ENCODE measurements at regions not wholly inside any gene's neighbourhood (a gene's known extent, or its start where the extent isn't known, plus 50 kb on each side); places are given as distances from the start of the nearest gene placed in this dataset.

DNA sequence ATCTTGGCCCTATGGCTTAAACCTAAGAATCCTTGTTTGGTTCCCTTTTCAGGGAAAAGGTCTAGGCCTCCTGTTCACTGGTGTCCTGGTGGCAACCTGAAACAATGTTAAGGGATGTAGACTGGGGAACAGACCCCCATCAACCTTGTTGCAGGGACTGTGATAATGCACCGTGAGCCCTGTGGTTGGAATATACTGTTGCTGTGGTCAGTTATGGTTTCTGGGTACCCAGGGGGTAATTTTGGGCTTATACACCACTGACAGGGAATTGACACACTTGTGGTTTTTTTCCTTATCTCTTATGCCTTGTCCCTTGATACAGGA, 64.0 kb upstream of the WDR1 start:
- Histone ChIP-seq H3K9me3 (ENCODE audit: control extremely low read depth in 1 of 5, control insufficient read depth in 4 of 5, insufficient read depth in 2 of 5, low read depth in 1 of 5, low read length in 4 of 5) (no peaks in the 10 kb centered on the region), H3K4me1 (ENCODE audit: control extremely low read depth in 1 of 4, control insufficient read depth in 4 of 4, insufficient read depth in 4 of 4, low read length in 3 of 4) (peaks cover 23 to 59% (median 45%) of the 10 kb centered on the region in 4 experiments), H3K27ac (ENCODE audit: insufficient read depth in 1 of 2, low read depth in 1 of 2, low read length in 2 of 2, poor library complexity in 1 of 2, severe bottlenecking in 2 of 2) (peak overlapping the region; percentile 69 to 80), H3K27me3 (replicated peaks in 2 of 5; ENCODE audit: control insufficient read depth in 4 of 5, insufficient read depth in 5 of 5, low read length in 4 of 5) (no peaks in the 10 kb centered on the region), H3K36me3 (ENCODE audit: control insufficient read depth in 4 of 4, insufficient read depth in 4 of 4, low read length in 3 of 4) (no peaks in the 10 kb centered on the region), H3K4me3 (ENCODE audit: control insufficient read depth in 1 of 7, extremely low read depth in 1 of 7, insufficient read depth in 4 of 7, low read depth in 2 of 7, low read length in 6 of 7) (peak overlapping the region in 3 of 7 experiments; percentile 31 to 46 (median 41))
- ChIA-PET POLR2A (interaction anchor here (0.7 to 1.4 kb wide), 2 partner anchors 12 to 16 kb away, joined by 4 to 7 read pairs; no protein-coding TSS in a partner anchor), CTCF (interaction anchor here (1.3 to 13.3 kb wide), 5 partner anchors 11 to 223 kb away, joined by 4 to 183 read pairs (median 7); no protein-coding TSS in a partner anchor)
- 0% methylated on average over 1 of the region's 1 CpG for WGBS (ENCODE audit: insufficient coverage)
- DNase-seq: no peak

- H3K27ac ChIP-seq (ENCODE audit: insufficient read depth in 1 of 2, low read depth in 1 of 2, low read length in 2 of 2, poor library complexity in 1 of 2, severe bottlenecking in 2 of 2): peak overlapping the region; percentile 69 to 80
- H3K36me3 ChIP-seq (ENCODE audit: control insufficient read depth in 4 of 4, insufficient read depth in 4 of 4, low read length in 3 of 4): no peaks in the 10 kb centered on the region
- 100% methylated on average over 3 of the region's 4 CpGs for WGBS (ENCODE audit: insufficient coverage)
- no peaks in the 10 kb centered on the region for H3K9me3 ChIP-seq (ENCODE audit: control extremely low read depth in 1 of 5, control insufficient read depth in 4 of 5, insufficient read depth in 2 of 5, low read depth in 1 of 5, low read length in 4 of 5)
- DNase-seq: peak in 2 of 3 donors; percentile 63 to 67
- POLR2A ChIA-PET: no interaction called here
- CTCF ChIA-PET: interaction anchor here (1.0 to 1.8 kb wide), 3 partner anchors 12 to 16 kb away, joined by 3 to 4 read pairs (median 4); no protein-coding TSS in a partner anchor
- no peaks in the 10 kb centered on the region for H3K27me3 ChIP-seq (replicated peaks in 2 of 5; ENCODE audit: control insufficient read depth in 4 of 5, insufficient read depth in 5 of 5, low read length in 4 of 5)
- H3K4me3 ChIP-seq (ENCODE audit: control insufficient read depth in 1 of 7, extremely low read depth in 1 of 7, insufficient read depth in 4 of 7, low read depth in 2 of 7, low read length in 6 of 7): peak overlapping the region in 1 of 7 experiments; percentile 31
- H3K4me1 ChIP-seq (ENCODE audit: control extremely low read depth in 1 of 4, control insufficient read depth in 4 of 4, insufficient read depth in 4 of 4, low read length in 3 of 4): peaks cover 23 to 59% (median 45%) of the 10 kb centered on the region in 4 experiments
Observed at GRCh38 chr4:10179957-10180602, 63.5 kb upstream of the WDR1 start.

DNA sequence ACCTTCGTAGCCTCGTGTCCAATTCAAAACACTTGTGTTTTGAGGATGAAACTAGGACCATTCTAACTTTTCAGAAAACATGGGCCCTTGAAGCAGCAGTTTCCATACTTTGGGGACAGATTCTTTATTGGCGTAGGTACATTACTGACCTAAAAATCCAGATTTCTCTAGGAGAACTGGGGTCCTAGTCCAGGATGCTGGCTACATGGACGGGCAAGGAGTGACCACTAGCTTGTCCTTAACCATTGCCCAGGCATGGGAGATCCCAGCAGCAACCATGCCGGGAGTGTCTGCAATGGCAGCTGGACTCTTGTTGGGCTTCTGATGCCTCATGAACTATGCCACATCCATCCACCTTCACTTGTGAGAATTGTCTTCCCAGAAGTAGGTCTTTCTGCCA, 62.2 kb upstream of the WDR1 start:
- Histone ChIP-seq H3K4me1 (ENCODE audit: control extremely low read depth in 1 of 4, control insufficient read depth in 4 of 4, insufficient read depth in 4 of 4, low read length in 3 of 4) (peaks cover 20 to 53% (median 41%) of the 10 kb centered on the region in 4 experiments), H3K9me3 (ENCODE audit: control extremely low read depth in 1 of 5, control insufficient read depth in 4 of 5, insufficient read depth in 2 of 5, low read depth in 1 of 5, low read length in 4 of 5) (no peaks in the 10 kb centered on the region), H3K27ac (ENCODE audit: insufficient read depth in 1 of 2, low read depth in 1 of 2, low read length in 2 of 2, poor library complexity in 1 of 2, severe bottlenecking in 2 of 2) (no peak overlapping the region), H3K27me3 (replicated peaks in 2 of 5; ENCODE audit: control insufficient read depth in 4 of 5, insufficient read depth in 5 of 5, low read length in 4 of 5) (no peaks in the 10 kb centered on the region), H3K36me3 (ENCODE audit: control insufficient read depth in 4 of 4, insufficient read depth in 4 of 4, low read length in 3 of 4) (no peaks in the 10 kb centered on the region), H3K4me3 (ENCODE audit: control insufficient read depth in 1 of 7, extremely low read depth in 1 of 7, insufficient read depth in 4 of 7, low read depth in 2 of 7, low read length in 6 of 7) (no peak overlapping the region)
- DNase-seq: no peak
- 95% methylated on average over 4 of the region's 5 CpGs for WGBS (ENCODE audit: insufficient coverage)
- CTCF ChIA-PET: interaction anchor here (1.5 to 12.2 kb wide), 2 partner anchors 10 to 19 kb away, joined by 4 to 177 read pairs; no protein-coding TSS in a partner anchor
- POLR2A ChIA-PET: no interaction called here

- H3K4me1 ChIP-seq (ENCODE audit: control extremely low read depth in 1 of 4, control insufficient read depth in 4 of 4, insufficient read depth in 4 of 4, low read length in 3 of 4): peaks cover 3 to 39% (median 24%) of the 10 kb centered on the region in 4 experiments
- CTCF ChIA-PET: interaction anchor here (12.2 to 14.0 kb wide), 2 partner anchors 11 to 16 kb away, joined by 177 to 183 read pairs; no protein-coding TSS in a partner anchor
- 86% methylated on average over 7 of the region's 7 CpGs for WGBS (ENCODE audit: insufficient coverage)
- no peak overlapping the region for H3K27ac ChIP-seq (ENCODE audit: insufficient read depth in 1 of 2, low read depth in 1 of 2, low read length in 2 of 2, poor library complexity in 1 of 2, severe bottlenecking in 2 of 2)
- no peaks in the 10 kb centered on the region for H3K36me3 ChIP-seq (ENCODE audit: control insufficient read depth in 4 of 4, insufficient read depth in 4 of 4, low read length in 3 of 4)
- POLR2A ChIA-PET: no interaction called here
- no peak overlapping the region for H3K4me3 ChIP-seq (ENCODE audit: control insufficient read depth in 1 of 7, extremely low read depth in 1 of 7, insufficient read depth in 4 of 7, low read depth in 2 of 7, low read length in 6 of 7)
- no peak for DNase-seq
- no peaks in the 10 kb centered on the region for H3K27me3 ChIP-seq (replicated peaks in 2 of 5; ENCODE audit: control insufficient read depth in 4 of 5, insufficient read depth in 5 of 5, low read length in 4 of 5)
- H3K9me3 ChIP-seq (ENCODE audit: control extremely low read depth in 1 of 5, control insufficient read depth in 4 of 5, insufficient read depth in 2 of 5, low read depth in 1 of 5, low read length in 4 of 5): no peaks in the 10 kb centered on the region
Observed at GRCh38 chr4:10175626-10176025, 59.0 kb upstream of the WDR1 start.

- ChIA-PET CTCF (interaction anchor here (0.9 to 14.0 kb wide), 10 partner anchors 13 to 379 kb away, joined by 3 to 183 read pairs (median 4); no protein-coding TSS in a partner anchor), POLR2A (interaction anchor here (0.6 to 1.3 kb wide), 2 partner anchors 7 to 51 kb away, joined by 3 to 5 read pairs; no protein-coding TSS in a partner anchor)
- DNase-seq: no peak
- 91% methylated on average over 9 of the region's 10 CpGs for WGBS (ENCODE audit: insufficient coverage)
- H3K4me3 ChIP-seq (ENCODE audit: control insufficient read depth in 1 of 7, extremely low read depth in 1 of 7, insufficient read depth in 4 of 7, low read depth in 2 of 7, low read length in 6 of 7): no peak overlapping the region
- no peaks in the 10 kb centered on the region for H3K36me3 ChIP-seq (ENCODE audit: control insufficient read depth in 4 of 4, insufficient read depth in 4 of 4, low read length in 3 of 4)
- H3K27me3 ChIP-seq (replicated peaks in 2 of 5; ENCODE audit: control insufficient read depth in 4 of 5, insufficient read depth in 5 of 5, low read length in 4 of 5): no peaks in the 10 kb centered on the region
- H3K4me1 ChIP-seq (ENCODE audit: control extremely low read depth in 1 of 4, control insufficient read depth in 4 of 4, insufficient read depth in 4 of 4, low read length in 3 of 4): peaks cover 0 to 26% (median 12%) of the 10 kb centered on the region in 4 experiments
- H3K27ac ChIP-seq (ENCODE audit: insufficient read depth in 1 of 2, low read depth in 1 of 2, low read length in 2 of 2, poor library complexity in 1 of 2, severe bottlenecking in 2 of 2): peak overlapping the region in 1 of 2 experiments; percentile 75
- H3K9me3 ChIP-seq (ENCODE audit: control extremely low read depth in 1 of 5, control insufficient read depth in 4 of 5, insufficient read depth in 2 of 5, low read depth in 1 of 5, low read length in 4 of 5): no peaks in the 10 kb centered on the region
Observed at GRCh38 chr4:10173754-10174749, 57.5 kb upstream of the WDR1 start.

- Histone ChIP-seq H3K27me3 (replicated peaks in 2 of 5; ENCODE audit: control insufficient read depth in 4 of 5, insufficient read depth in 5 of 5, low read length in 4 of 5) (no peaks in the 10 kb centered on the region), H3K36me3 (ENCODE audit: control insufficient read depth in 4 of 4, insufficient read depth in 4 of 4, low read length in 3 of 4) (no peaks in the 10 kb centered on the region), H3K27ac (ENCODE audit: insufficient read depth in 1 of 2, low read depth in 1 of 2, low read length in 2 of 2, poor library complexity in 1 of 2, severe bottlenecking in 2 of 2) (peak overlapping the region; percentile 1 to 75), H3K4me3 (ENCODE audit: control insufficient read depth in 1 of 7, extremely low read depth in 1 of 7, insufficient read depth in 4 of 7, low read depth in 2 of 7, low read length in 6 of 7) (no peak overlapping the region), H3K9me3 (ENCODE audit: control extremely low read depth in 1 of 5, control insufficient read depth in 4 of 5, insufficient read depth in 2 of 5, low read depth in 1 of 5, low read length in 4 of 5) (no peaks in the 10 kb centered on the region), H3K4me1 (ENCODE audit: control extremely low read depth in 1 of 4, control insufficient read depth in 4 of 4, insufficient read depth in 4 of 4, low read length in 3 of 4) (peaks cover 0 to 29% (median 15%) of the 10 kb centered on the region in 4 experiments)
- WGBS (ENCODE audit: insufficient coverage): 47% methylated on average over 3 of the region's 9 CpGs
- ChIA-PET CTCF (interaction anchor here (0.8 to 14.0 kb wide), 9 partner anchors 13 to 380 kb away, joined by 3 to 183 read pairs (median 5); no protein-coding TSS in a partner anchor), POLR2A (interaction anchor here (1.3 kb wide), 1 partner anchor 8 kb away, joined by 5 read pairs; no protein-coding TSS in a partner anchor)
- DNase-seq: peak; percentile 77 to 91 (median 81)
Observed at GRCh38 chr4:10173037-10173753, 56.6 kb upstream of the WDR1 start.
